ENCODE measurements at regions not wholly inside any gene's neighbourhood (a gene's known extent, or its start where the extent isn't known, plus 50 kb on each side); places are given as distances from the start of the nearest gene placed in this dataset.
"Not testable (repeated sequence)": the region's sequence is repeated elsewhere in the genome, so short reads cannot be mapped to it uniquely, and the experiment has no call there.

DNA sequence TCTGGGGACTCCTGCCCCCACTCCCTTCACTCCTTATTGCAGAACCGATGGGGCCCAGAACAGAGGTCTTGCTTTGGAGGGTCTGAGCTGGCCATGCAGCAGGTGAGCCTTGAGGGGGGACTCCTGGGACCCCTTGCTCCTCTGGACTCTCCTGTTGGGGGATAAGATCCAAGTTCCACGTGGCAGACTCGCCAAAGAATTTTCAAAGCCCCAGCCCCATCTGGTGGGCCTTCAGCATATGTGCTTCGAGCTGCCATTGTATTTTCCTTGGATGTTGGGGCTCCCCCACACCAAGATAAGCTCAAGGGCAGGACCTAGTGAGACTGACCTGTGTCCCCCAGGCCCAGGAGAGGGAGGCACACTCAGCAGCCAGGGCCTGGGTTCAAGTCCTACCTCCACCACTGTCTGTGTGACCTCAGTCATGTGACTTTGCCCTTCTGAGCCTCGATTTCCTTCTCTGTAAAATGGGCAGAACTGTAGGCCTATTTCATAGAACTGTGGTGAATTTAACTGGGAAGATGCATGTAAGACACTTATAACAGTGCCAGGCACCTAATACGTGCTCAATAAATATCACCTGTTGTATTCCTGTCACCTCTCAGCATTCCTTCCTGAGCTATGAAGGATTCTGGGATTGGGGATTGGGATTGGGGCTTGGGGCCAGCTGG lies 115.5 kb downstream of the VEGFA start:
- Histone ChIP-seq H3K27me3 (ENCODE audit: control insufficient read depth in 3 of 3, insufficient read depth in 3 of 3, low read length in 3 of 3) (peaks cover 0 to under 1% (median 0%) of the 10 kb centered on the region in 3 donors), H3K36me3 (ENCODE audit: control insufficient read depth in 3 of 3, insufficient read depth in 3 of 3, low read length in 3 of 3) (no peaks in the 10 kb centered on the region), H3K4me3 (ENCODE audit: low read length in 3 of 3) (no peak overlapping the region), H3K9ac (ENCODE audit: low read depth in 1 of 3, low read length in 3 of 3) (no peak overlapping the region), H3K27ac (ENCODE audit: low read depth, low read length) (no peak overlapping the region), H3K9me3 (ENCODE audit: control insufficient read depth in 3 of 3, low read length in 3 of 3) (no peaks in the 10 kb centered on the region), H3K4me1 (ENCODE audit: control insufficient read depth in 3 of 3, insufficient read depth in 3 of 3, low read length in 3 of 3) (peaks cover 27 to 40% (median 30%) of the 10 kb centered on the region in 3 donors)

DNA sequence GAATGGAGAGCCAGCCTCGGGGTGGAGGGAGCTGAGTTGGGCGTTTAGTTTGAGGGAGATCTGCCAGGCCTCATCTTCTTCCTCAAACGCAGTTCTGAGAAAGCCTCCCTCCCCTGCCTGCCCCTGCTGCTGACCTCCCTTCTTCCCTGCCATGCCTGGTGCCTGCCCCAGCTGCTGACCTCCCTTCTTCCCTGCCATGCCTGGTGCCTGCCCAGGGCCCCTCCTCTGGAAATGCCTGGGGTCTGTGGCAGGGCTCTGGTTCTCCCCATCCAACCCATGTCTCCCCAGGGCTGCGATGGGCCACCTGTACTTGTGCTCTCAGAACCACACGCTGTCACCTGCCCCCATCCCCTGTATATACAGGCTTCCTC lies 114.6 kb downstream of the VEGFA start:
- Histone ChIP-seq H3K27me3 (ENCODE audit: control insufficient read depth in 3 of 3, insufficient read depth in 3 of 3, low read length in 3 of 3) (no peaks in the 10 kb centered on the region), H3K4me1 (ENCODE audit: control insufficient read depth in 3 of 3, insufficient read depth in 3 of 3, low read length in 3 of 3) (peaks cover 27 to 40% (median 30%) of the 10 kb centered on the region in 3 donors), H3K27ac (ENCODE audit: low read depth, low read length) (peak overlapping the region; percentile 29), H3K4me3 (ENCODE audit: low read length in 3 of 3) (no peak overlapping the region), H3K9ac (ENCODE audit: low read depth in 1 of 3, low read length in 3 of 3) (no peak overlapping the region), H3K9me3 (ENCODE audit: control insufficient read depth in 3 of 3, low read length in 3 of 3) (no peaks in the 10 kb centered on the region), H3K36me3 (ENCODE audit: control insufficient read depth in 3 of 3, insufficient read depth in 3 of 3, low read length in 3 of 3) (no peaks in the 10 kb centered on the region)

DNA sequence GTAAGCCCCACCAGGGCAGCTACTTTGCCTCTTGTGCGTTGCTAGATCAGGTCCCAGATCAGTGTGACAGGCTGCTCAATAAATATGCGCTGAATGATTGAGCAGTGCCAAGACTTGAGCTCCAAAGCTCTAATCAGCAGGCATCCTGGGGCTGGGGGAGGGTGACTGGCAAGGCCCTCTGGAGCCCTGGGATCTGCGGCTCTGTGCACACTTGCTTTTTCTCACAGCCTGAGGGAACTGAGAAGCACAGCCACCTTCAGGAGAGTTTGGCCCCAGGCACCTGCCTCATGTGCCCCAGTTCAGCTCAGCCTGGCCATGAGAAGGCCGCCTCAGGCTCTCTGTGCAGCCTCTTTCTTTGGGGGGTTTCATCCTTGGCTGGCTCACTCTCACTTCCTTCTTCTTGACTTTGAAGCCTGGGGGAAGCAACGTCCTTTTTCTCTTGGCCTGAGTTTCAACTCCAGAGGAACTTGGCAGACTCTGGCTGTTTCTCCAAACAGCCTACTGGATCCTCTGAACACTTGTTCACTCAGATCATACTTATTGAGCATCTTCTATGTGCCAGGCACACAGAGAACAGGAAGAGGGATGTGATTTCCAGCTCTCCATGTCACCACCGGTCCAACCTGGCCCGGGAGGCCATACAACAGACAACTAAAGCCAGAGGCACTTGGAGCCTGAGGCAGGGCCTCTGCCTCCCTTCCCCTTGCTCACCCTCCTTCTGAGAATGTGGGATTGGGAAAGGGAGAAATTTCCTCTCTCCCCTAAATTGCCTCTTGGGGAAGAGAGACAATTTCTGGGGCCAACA lies 114.0 kb downstream of the VEGFA start:
- H3K4me3 ChIP-seq (ENCODE audit: low read length in 3 of 3) = no peak overlapping the region
- no peaks in the 10 kb centered on the region for H3K36me3 ChIP-seq (ENCODE audit: control insufficient read depth in 3 of 3, insufficient read depth in 3 of 3, low read length in 3 of 3)
- peaks cover 26 to 38% (median 28%) of the 10 kb centered on the region in 3 donors for H3K4me1 ChIP-seq (ENCODE audit: control insufficient read depth in 3 of 3, insufficient read depth in 3 of 3, low read length in 3 of 3)
- H3K27ac ChIP-seq (ENCODE audit: low read depth, low read length) = peak overlapping the region; percentile 29
- no peaks in the 10 kb centered on the region for H3K9me3 ChIP-seq (ENCODE audit: control insufficient read depth in 3 of 3, low read length in 3 of 3)
- peak overlapping the region in 1 of 3 donors; percentile 43 for H3K9ac ChIP-seq (ENCODE audit: low read depth in 1 of 3, low read length in 3 of 3)
- H3K27me3 ChIP-seq (ENCODE audit: control insufficient read depth in 3 of 3, insufficient read depth in 3 of 3, low read length in 3 of 3) = no peaks in the 10 kb centered on the region

DNA sequence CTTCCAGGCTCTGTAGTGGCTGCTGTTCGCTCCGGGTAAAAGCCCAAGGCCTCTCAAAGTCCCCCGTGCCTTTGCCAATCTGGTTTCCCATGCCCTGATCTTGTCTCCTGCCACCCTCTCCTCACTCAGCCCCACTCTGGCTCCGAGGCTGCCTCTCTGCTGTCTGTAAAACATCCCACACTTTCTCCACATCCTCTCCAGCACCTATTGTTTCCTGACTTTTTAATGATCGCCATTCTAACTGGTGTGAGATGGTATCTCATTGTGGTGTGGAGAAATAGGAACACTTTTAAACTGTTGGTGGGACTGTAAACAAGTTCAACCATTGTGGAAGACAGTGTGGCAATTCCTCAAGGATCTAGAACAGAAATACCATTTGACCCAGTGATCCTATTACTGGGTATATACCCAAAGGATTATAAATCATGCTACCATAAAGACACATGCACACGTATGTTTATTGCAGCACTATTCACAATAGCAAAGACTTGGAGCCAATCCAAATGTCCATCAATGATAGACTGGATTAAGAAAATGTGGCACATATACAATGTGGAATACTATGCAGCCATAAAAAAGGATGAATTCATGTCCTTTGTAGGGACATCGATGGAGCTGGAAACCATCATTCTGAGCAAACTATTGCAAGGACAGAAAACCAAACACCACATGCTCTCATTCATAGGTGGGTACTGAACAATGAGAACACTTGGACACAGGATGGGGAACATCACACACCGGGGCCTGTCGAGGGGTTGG lies 112.9 kb downstream of the VEGFA start:
- not testable (repeated sequence) for H3K9me3 ChIP-seq (ENCODE audit: control insufficient read depth in 3 of 3, low read length in 3 of 3); H3K9ac ChIP-seq (ENCODE audit: low read depth in 1 of 3, low read length in 3 of 3); H3K4me3 ChIP-seq (ENCODE audit: low read length in 3 of 3); H3K27me3 ChIP-seq (ENCODE audit: control insufficient read depth in 3 of 3, insufficient read depth in 3 of 3, low read length in 3 of 3); H3K36me3 ChIP-seq (ENCODE audit: control insufficient read depth in 3 of 3, insufficient read depth in 3 of 3, low read length in 3 of 3); H3K27ac ChIP-seq (ENCODE audit: low read depth, low read length)
- H3K4me1 ChIP-seq (ENCODE audit: control insufficient read depth in 3 of 3, insufficient read depth in 3 of 3, low read length in 3 of 3) = peaks cover 15 to 26% (median 18%) of the 10 kb centered on the region in 3 donors

DNA sequence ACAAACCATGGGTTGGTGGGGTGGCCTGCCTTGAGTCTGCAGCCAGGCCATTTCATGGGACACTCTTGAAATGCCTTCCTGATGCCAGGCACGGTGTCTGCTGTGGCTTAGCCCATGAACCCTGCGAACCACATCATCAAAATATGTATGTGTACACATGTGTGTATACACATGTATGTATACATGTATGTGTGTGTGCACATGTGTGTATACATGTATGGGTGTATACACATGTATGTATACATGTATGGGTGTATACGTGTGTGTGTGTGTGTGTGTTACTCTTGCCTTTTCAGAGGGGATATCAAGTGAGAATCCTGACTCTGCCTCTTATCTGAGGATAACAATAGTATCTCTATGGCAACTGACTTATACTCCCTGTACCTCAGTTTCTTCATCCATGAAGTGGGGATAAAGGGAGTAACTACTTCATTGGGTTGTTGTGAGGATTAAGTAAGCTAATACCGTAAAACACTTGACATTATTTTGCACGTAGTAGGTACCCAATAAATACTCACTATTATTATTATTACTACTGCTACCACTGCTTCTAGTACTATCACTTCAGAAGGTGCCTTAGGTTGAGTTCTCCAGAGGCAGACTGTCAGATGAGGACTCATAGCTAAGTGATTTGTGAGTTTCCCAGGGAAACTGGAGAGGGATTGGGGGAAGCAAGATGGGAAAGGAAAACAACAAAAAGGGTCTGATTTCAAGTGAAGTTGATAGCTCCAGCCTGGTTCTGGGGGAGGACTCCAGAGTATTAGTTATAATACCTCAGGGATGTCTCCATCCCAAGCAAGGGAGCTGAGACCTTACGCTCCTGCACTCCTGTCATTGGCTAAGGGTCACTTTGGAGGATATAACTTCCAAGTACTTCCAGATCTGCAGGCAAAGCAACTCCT lies 110.5 kb downstream of the VEGFA start:
- Histone ChIP-seq H3K9me3 (ENCODE audit: control insufficient read depth in 3 of 3, low read length in 3 of 3) (no peaks in the 10 kb centered on the region), H3K27ac (ENCODE audit: low read depth, low read length) (no peak overlapping the region), H3K4me3 (ENCODE audit: low read length in 3 of 3) (no peak overlapping the region), H3K27me3 (ENCODE audit: control insufficient read depth in 3 of 3, insufficient read depth in 3 of 3, low read length in 3 of 3) (no peaks in the 10 kb centered on the region), H3K4me1 (ENCODE audit: control insufficient read depth in 3 of 3, insufficient read depth in 3 of 3, low read length in 3 of 3) (peaks cover 10 to 18% (median 13%) of the 10 kb centered on the region in 3 donors), H3K9ac (ENCODE audit: low read depth in 1 of 3, low read length in 3 of 3) (no peak overlapping the region), H3K36me3 (ENCODE audit: control insufficient read depth in 3 of 3, insufficient read depth in 3 of 3, low read length in 3 of 3) (no peaks in the 10 kb centered on the region)

DNA sequence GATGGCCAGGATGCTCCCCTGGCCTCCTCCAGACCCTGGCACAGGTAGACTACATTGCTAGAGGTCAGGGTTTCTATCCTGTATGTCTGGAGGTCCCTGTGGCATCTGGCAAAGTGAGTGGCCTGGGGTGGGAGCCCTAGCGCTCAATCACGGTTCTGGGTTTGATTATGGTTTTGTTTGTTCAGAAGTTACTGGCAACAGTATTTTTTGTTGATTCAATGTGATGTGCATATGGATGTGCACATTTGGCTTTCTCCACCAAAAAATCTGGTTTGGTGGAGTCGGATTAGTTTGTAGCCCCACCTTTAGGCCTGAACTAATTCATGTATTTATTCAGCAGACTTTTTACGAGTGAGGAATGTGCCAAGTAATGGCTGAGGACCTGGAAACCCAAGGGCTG lies 109.7 kb downstream of the VEGFA start:
- H3K9me3 ChIP-seq (ENCODE audit: control insufficient read depth in 3 of 3, low read length in 3 of 3) = no peaks in the 10 kb centered on the region
- H3K27ac ChIP-seq (ENCODE audit: low read depth, low read length) = no peak overlapping the region
- H3K4me3 ChIP-seq (ENCODE audit: low read length in 3 of 3) = no peak overlapping the region
- H3K4me1 ChIP-seq (ENCODE audit: control insufficient read depth in 3 of 3, insufficient read depth in 3 of 3, low read length in 3 of 3) = peaks cover 10 to 14% (median 13%) of the 10 kb centered on the region in 3 donors
- H3K27me3 ChIP-seq (ENCODE audit: control insufficient read depth in 3 of 3, insufficient read depth in 3 of 3, low read length in 3 of 3) = no peaks in the 10 kb centered on the region
- H3K9ac ChIP-seq (ENCODE audit: low read depth in 1 of 3, low read length in 3 of 3) = no peak overlapping the region
- no peaks in the 10 kb centered on the region for H3K36me3 ChIP-seq (ENCODE audit: control insufficient read depth in 3 of 3, insufficient read depth in 3 of 3, low read length in 3 of 3)

DNA sequence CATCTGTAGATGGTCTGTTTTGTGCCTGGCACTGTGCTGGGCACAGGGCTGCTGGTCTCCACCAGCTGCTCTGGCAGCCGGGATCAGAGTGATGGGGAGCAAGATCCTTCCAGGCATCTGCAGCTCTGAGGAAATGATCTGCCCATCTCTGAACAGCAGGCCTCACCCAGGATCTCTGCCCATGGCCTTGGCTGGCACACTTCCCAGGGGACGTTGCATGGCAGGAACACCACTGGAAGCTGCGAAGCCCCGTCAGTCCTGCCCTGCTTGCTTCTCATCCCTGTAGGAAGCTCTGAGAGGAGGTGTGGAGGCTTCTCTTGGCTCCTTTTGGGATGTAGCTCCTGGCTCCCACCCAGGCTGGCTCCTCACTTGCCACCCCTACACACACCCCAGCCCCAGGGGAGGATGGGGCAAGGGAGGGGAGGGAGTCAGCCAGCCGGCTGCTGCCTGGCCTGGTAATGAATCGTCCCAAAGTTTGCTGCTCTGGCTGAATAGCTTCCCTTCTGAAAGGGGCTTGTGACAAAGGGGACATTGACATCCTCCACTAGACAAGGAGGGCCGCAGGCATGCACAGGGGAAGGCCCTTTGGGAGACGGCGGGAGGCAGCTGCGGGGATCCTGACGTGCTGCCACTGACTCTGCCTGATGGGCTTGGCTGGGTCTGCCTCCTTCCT lies 108.9 kb downstream of the VEGFA start:
- no peak overlapping the region for H3K4me3 ChIP-seq (ENCODE audit: low read length in 3 of 3)
- no peak overlapping the region for H3K9ac ChIP-seq (ENCODE audit: low read depth in 1 of 3, low read length in 3 of 3)
- no peak overlapping the region for H3K27ac ChIP-seq (ENCODE audit: low read depth, low read length)
- H3K9me3 ChIP-seq (ENCODE audit: control insufficient read depth in 3 of 3, low read length in 3 of 3) = no peaks in the 10 kb centered on the region
- H3K36me3 ChIP-seq (ENCODE audit: control insufficient read depth in 3 of 3, insufficient read depth in 3 of 3, low read length in 3 of 3) = no peaks in the 10 kb centered on the region
- H3K4me1 ChIP-seq (ENCODE audit: control insufficient read depth in 3 of 3, insufficient read depth in 3 of 3, low read length in 3 of 3) = peaks cover 7 to 13% (median 10%) of the 10 kb centered on the region in 3 donors
- H3K27me3 ChIP-seq (ENCODE audit: control insufficient read depth in 3 of 3, insufficient read depth in 3 of 3, low read length in 3 of 3) = no peaks in the 10 kb centered on the region

DNA sequence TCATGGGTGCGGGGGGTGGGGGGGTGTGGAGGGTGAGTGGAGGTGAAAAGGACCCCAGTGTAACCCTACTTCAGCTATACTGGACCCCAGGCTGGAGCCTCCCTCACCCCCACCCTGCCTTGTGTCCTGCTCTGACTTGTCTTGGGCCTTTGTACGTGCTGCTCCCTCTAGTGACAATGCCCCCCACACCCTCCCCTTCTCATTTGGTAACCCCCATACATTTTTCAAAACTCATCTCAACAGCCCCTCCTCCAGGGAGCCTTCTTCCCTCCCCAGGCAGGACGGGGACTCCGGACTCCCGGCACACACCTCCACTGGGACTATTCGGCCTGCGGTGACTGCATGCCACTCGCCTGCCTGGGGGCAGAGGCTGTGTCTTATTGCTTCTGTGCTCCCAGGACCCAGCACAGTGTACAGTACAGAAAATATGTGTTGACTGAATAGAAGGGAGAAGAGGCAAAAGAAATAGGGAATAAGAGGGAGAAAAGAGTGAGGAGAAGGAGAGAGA lies 108.2 kb downstream of the VEGFA start:
- H3K4me1 ChIP-seq (ENCODE audit: control insufficient read depth in 3 of 3, insufficient read depth in 3 of 3, low read length in 3 of 3) = peaks cover 7 to 11% (median 10%) of the 10 kb centered on the region in 3 donors
- H3K36me3 ChIP-seq (ENCODE audit: control insufficient read depth in 3 of 3, insufficient read depth in 3 of 3, low read length in 3 of 3) = no peaks in the 10 kb centered on the region
- H3K4me3 ChIP-seq (ENCODE audit: low read length in 3 of 3) = no peak overlapping the region
- no peaks in the 10 kb centered on the region for H3K27me3 ChIP-seq (ENCODE audit: control insufficient read depth in 3 of 3, insufficient read depth in 3 of 3, low read length in 3 of 3)
- H3K9ac ChIP-seq (ENCODE audit: low read depth in 1 of 3, low read length in 3 of 3) = no peak overlapping the region
- no peak overlapping the region for H3K27ac ChIP-seq (ENCODE audit: low read depth, low read length)
- no peaks in the 10 kb centered on the region for H3K9me3 ChIP-seq (ENCODE audit: control insufficient read depth in 3 of 3, low read length in 3 of 3)
